Activated effector memory CD4-positive, alpha-beta T cell treated with anti-CD3 and anti-CD28 coated beads, Interleukin-2, amount 50 U/mL, for 16 hours (primary cell): ENCODE measurements at regions not wholly inside any gene's neighbourhood (a gene's known extent, or its start where the extent isn't known, plus 50 kb on each side); places are given as distances from the start of the nearest gene placed in this dataset.
A peak's percentile ranks its signal among the peaks of the same experiment; 100 is the strongest.
"Not testable (repeated sequence)": the region's sequence is repeated elsewhere in the genome, so short reads cannot be mapped to it uniquely, and the experiment has no call there.

Experiments
- DNase-seq: peaks from one replicate; pipeline ENCODE4 v3.0.0-alpha.2; 2020

DNA sequence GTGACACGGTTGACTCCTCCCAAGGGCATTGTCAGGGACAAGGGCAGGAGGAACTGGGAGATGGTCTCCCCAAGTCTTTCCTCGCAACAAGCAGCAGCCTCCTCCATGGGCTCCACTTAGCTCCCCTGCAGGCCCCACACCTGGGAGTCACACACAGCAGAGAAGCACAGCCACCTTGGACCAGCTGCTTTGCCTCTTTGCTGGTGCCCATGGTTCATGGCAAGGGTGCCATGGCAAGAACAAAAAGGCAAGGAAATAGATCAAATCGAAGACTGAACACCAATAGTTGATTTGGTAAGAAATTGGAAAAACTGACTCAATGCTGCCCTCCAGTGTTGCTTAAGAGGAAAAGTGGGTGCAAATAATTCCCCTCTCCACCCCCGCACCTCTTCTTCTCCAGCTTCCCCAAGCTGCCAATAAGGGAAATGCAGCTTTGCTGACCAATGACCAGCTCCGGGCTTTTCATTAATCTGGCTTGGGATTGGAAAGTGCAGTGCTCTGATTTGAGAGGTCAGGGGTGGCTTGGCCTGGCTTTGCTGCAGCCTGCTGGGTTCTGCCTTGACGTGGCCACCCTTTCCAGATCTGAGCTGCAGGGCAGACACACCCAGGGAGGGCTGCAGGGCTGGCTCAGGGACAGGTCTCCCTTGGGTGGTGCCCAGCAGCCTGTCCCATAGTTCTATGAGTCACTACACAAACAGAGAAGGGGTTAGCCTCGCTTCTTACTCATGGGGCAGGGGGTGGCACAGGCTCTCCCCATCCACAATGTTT, 162.0 kb downstream of the KLF13 start:
- peak; percentile 67 for DNase-seq

DNA sequence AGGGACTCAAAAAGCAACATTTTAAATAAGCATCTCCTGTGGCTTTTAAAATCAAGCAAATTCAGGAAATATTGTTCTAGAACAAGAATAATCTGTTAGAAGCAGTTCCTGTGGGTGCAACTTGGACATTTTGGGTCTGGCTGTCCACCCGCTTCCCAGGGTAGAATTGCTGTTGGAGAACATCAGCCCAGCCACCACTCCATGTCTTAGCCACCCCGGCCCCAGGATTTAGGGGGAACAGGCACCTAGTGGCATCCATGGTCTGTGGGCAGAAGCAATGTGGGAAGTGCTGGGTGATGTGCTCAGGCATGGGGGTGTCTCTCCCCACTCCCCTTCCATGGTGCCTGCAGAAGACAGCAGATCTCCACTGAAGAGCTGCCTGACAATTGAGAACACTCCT, 162.6 kb downstream of the KLF13 start:
- no peak for DNase-seq

DNA sequence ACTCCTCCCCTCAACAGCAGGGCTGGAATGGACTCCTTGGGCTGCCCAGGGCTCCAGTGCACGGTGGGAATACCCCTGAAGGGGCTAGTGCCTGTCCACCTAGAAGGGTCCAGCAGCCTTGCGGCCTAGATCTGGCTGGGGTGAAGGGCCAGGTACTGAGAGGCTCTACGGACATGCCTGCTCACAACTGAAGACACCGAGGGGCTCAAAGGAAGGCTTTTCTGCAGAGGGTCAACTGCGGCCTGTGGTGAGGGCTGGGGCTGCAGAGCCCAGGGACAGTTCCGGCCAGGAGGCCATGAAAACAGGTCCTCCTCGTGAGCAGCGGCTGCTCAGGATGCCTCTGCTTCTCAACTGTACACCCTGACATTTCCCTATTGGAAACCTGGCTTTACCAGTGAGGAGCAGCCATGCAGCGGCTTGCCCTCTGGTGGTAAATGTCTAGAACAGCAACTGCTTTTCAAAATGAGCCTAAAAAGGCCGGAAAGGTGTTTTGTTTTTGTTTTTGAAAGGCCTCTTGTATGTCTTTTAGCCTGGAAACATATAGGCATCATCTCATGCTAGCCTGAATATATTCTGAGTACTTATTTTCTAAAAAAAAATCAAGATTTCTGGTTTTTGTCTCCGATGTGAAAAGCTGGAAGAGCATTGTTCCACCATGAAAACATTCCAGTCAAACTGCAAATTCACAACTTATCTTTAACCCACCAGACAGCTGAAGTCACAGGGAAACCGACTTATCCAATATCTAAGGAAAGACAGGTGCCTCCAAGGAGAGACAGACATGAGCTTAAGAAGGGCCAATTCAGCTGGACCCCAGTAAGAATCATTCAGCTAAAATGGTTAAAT, 163.4 kb downstream of the KLF13 start:
- DNase-seq: peak; percentile 74

DNA sequence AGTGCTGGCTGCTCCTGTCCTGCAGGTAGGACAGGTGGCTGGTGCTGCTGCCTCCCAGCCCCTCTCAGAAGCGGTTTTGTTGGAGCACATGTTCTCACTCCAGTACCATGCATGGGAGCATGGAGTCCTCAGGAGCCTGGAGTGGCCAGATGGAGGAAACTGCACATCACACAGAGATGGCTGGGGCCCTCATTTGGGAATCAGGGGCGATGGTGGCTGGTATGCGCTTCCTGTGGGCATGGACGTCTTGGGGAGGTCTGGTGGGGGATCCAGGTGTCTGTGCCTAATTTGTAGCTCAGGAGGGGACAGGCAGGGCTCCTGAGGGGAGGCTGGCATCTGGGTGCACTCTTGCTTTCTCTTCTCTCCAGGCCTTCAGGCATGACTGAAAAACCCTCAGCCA, 168.2 kb downstream of the KLF13 start:
- DNase-seq: no peak

DNA sequence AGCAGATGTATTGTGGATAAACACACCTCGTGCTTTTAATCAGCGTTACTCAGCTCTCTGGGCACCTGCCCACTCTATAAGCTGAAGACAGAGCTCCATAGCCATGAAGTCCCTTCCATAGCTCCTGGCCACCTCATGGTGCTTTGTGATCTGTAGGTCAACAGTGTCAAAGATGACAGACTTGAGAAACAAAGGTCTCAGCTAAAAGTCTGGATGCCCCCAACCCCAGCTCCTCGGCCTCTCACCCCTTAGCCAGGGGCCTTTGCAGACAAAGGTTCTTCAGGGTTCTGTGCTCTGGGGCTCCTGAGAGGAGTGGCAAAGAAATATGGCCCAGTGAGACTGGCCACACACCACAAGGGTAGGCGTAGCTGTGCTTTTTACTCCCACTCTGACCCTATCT, 168.6 kb downstream of the KLF13 start:
- DNase-seq: no peak

DNA sequence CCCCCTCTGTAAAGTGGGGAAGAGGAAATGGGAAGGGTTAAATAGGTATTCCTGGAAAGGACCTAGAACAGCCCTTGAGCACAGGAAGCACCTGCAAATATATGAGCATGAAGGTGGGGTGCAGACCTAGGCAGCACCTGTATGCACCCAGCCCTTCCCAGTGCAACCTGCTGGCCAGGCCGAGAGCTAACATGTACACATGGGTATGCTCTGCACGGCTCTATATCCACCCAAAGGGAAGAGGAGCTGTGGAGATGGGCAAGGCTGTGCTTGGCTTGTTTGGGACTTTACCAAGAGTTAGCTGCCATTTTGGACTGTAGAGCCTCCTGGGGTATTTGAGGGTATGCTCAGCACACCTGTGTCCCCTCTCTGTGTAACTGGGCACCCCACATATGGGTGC, 171.2 kb downstream of the KLF13 start:
- no peak for DNase-seq

DNA sequence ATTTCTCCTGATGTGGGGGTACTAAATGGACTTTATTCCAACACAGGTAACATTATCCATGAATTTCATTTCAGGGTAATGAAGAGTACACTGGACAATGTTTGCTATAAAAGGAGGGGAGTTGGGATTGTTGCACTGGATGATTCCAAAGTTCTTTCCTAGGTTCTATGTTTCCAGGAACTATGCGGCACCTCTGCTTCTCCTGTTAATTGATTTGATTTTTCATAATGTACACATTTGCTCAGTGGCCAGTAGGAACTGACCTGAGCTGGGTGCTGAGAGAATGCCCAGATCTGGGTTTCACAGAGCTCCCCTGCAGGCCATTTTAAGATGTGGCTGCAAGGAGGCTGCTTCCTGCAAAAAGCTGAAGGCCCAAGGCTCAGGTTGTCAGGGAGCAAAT, 171.7 kb downstream of the KLF13 start:
- no peak for DNase-seq

DNA sequence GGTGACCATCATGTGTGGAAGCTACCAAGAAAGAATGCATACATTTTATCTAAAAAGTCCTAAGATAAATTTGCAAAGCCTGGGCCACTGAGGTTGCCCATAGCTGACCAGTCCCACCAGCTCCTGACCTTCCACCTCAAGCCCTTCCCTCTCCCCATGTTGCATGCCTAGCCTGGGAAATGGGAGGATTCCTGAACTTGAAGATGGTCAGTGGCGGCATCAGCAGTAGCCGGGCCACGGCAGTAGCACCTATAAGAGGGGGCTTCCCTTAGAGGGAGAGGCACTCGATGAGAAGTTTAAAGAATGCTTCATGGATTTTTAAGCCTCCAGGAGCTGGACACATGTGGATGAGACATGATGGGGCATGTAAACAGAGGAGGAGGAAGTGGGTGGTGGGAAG, 172.1 kb downstream of the KLF13 start:
- no peak for DNase-seq

DNA sequence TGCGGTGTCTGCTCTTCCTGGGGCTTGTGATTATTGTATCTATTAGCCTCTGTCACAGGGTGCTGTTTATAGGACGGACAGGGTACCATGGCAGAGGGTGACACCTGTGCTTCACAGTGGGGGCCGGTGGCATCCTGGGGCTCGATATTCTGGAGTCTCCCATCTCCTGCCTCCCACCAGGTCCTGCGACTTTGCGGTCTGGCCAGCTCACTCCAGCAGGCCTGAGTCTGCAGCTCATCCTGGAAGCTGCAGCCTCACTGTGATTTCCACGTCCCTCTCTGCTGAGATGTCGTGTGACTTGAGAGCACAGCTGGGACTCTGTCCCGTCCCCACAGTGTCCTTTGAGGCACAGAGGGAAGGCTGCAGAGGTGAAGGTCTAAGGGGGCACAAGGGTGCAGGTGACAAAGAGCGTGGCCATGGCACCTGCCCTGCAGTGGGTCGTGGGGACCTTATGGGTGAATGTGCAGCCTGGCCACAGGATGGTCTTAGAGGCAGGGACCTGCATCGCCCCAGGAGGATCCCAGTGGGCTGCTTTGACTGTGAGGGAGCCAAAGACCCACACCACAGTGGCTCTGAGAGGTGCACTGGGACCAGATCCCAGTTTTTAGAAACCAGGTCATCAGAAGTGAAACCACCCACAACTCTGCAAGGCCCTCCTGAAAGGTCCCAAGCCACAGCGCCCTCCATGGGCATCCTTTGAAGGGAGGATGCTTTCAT, 172.8 kb downstream of the KLF13 start:
- no peak for DNase-seq

DNA sequence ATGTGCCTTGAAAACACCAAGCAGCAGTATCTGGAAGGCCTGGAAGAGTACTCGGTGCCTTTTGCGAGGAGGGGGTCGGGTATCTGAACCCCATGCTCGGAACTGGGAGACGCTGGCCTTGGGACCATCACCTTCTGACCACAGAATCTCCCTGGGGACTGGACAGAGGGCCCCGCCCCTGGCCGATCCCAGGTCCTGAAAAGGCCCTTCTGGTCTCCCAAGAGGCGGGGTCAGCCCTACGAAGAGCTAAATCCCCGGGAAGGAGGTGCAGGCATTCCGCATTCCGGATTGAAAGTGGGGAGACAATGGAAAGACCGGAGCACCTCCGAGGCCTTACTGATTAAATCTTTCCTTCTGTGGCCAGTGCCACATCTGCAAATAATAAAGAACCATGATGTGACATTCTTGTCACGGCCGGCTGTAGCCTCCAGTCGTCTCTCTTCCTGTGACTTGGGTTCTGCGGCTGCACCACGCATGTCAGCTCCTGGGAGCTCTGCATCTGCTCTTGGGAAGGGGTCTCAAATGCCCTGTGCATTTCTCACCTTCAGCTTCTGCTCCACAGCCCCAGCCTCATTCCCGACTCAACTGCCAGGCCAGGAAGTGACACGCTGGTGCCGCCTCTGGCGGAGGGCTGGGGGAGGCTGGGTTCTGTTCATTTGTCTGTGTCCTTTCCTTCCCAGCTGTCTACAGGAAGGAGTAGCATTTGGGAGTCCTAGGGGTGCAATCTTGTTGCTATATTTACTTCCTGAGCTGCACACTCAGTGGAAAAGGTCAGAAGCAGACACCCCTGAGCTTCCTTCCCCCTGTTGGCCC, 173.5 kb downstream of the KLF13 start:
- no peak for DNase-seq

DNA sequence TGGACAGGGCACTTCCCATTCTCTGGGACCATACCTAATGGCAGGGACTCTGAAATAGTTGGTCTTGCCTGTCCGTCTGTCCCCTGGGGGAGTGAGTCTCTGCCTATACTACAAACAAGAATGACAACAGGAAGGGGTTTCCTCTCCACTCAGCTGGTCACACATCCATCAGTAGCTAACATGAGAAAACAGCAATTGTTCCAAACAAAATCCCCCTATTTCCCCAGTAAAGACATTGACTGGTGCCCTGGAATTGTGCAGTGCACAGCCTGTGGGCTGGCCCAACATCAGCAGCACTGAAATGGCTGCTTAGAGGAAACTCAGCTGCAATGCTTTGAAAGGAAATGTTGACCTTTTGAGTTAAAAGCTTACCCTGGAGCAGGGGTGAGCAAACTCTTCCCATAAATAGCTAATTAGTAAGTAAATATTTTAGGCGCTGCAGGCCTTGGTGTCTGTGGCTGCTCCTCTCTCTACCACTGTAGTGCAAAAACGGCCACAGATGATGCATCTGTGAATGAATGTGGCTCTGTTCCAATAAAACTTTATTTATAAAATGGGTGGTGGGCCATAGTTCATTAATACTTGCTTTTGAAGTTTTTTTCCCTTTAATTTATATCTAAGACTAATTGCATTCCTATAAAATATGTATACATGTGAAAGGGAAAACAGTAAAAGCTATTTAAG, 174.3 kb downstream of the KLF13 start:
- DNase-seq: no peak

DNA sequence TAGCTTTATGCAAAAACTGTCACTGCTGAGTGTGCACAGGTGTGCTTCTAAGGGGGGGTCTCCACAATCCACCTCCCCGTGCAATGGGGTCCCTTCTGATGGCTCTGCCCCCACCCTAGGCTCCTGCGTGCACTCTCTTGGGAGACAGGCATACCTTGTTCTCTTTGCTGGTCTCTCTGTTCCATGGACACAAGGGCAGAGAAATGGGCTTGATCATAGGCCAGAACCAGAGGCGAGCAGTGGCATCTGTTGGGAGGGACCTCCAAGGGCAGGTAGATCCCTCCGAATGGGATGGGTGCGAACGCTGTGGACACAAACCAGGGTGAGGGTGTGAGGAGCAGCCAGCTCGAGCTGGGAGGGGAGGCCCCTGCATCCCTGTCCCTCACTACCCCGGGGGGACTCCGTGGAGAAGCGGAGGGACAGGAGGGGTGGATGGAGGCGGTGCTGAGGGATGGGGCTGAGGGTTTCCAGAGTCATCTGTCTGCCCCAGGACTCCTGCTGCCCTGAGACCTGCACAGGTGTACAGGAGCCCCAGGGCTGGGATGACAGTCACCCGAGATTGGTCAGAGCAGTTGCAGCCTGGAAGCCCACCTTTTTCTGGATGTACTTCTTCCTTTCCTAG, 175.0 kb downstream of the KLF13 start:
- no peak for DNase-seq

DNA sequence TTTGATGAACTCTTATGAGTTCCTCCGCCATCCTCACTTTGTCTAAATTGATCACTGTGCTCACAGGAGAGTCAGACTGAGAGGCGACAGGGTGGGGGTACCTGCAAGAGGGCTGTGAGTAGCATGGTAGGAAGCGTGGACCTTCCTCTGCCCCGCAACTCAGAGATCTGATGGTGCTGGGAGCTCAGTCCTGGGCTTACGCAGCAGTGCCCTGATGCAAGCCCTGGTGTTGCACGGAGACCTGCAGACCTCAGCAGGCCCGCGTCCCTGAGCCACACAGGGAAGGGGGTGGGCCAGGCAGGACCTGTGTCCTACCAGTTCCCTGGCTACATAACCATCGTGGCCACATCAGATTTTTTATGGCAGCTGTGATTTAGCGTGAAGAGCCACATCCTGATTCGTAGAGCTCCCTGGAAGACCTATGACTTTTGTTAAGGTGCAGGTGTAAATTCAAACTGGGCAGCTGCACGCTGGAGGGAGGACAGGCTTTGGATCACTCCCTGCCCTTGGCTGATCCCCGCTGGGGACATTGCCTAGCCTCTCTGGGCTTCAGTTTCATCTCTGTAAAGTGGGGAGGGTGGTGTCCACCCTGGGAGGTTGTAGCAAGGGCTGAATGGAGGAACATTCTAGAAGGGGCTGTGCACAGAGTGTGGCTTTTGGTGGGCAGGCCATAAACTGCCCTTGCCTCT, 176.1 kb downstream of the KLF13 start:
- DNase-seq: no peak

DNA sequence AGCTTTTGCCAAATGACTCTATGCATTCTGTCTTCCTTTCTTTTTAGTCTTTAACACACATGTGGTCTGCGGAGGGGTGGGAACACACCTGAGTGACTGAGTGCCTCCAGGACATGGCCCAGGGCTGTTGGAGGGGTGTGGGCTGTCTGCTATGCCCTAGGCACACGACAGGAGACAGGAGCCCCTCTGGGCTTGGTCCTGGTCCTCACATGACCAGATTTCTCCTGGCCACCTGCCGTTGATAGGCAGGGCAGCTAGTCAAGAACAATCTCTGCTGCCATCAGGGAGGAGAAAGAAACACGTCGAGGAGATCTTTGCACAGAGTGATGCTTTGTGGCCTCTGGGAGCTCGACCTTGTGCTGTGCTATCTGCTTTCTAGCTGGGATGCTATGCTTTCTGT, 176.6 kb downstream of the KLF13 start:
- DNase-seq: no peak

DNA sequence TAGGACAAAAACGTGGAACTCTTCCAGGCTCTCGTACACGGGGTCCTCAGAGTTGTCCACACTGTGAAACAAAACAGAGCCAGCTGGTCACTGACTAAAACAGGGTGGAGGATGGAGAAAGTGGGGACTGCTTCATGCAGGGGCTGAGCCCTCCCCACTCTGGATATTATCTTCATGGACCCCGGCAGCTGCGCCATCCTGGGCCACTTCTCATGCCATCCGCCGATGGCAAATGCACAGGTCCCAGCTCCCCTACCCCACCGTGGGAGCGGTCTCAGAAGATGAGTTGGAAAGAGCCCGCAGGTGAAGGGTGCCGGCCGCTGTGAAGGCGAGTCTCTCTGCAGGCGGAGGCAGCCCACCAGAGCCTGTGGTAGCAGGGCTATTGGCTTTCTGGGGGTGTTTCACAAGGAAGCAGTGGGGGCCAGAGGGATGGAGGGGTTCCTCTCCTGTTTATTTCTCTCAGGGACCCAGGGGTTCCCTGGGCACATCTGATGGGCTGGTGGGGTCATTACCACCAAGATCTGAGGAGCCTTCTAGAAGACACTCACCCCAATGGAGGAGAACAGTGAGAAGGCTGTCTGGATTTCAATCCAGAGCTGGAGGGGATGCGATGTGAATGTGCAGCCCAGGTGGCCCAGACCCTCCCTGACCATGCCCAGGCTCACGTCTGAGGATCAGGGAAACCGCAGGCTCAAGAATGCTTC, 177.3 kb downstream of the KLF13 start:
- no peak for DNase-seq

DNA sequence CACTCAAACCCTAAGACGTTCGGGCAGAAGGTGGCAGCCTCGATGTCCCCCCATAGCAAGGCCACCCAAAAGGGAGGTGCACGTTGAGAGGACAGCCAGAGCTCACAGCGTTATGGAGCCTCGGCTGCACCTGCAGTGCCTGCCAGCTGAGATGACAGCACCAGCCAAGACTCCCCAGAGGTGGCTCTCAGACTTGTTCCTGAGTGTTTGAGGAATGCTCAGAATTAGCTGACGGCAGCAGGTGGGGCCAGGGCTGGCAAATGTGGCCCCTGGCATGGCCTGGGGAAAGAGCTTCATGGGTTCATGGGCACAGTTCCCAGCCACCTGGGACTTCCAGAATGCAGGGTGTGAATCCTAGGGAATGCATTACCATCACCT, 177.8 kb downstream of the KLF13 start:
- DNase-seq: no peak

DNA sequence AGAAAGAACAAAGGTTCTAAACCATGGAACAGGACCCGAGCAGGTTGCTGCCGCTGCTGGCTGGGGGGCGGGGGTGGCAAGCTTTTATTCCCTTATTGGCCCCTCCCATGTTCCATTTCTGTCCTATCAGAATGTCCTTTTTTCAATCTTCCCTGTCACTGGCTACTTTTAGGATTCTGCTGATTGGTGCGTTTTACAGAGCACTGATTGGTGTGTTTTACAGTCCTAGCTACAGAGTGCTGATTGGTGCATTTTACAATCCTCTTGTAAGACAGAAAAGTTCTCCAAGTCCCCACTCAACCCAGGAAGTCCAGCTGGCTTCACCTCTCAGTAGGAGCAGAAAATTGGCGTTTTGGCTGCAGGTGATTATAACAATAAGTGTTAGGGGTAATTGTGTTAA, 180.9 kb downstream of the KLF13 start:
- DNase-seq: not testable (repeated sequence)

DNA sequence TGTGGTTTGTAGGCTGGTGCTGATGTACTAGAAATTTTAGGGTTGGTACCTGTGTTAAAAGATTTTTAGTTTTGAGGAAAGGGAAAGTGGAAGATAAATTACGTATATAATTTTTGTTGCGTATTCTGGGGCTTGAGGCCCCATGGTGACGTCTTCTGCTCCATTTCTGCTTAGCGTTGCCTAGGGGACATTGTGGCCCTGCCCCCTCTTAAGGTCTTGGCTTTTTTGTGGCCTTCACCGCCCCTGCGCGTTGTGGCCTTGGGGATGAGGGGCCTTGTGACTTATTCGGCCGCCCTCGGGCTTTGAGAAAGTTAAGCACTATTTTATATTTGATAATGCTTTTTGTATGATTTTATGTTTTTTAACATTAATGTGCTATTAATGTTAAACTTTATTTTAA, 182.0 kb downstream of the KLF13 start:
- no peak for DNase-seq

DNA sequence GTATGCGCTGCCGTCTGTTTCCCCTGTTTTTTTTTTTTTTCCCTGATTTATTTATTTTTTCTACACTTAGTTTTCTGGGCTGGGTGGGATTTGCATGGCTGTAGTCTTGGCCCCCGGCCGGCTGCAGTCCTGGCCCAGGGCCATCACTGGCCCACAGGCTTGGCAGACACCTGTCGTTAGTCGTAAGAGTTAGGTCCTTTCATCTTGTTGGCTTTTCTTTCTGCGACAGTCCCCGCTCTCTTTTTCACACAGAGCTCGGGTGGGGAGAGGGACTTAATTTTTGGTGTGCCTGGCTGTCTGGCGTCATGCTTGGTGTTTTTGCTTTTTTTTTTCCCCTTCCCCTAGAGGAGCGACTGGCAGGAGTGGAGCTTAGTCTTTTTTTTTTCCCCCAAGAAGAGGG, 183.4 kb downstream of the KLF13 start:
- DNase-seq: no peak

DNA sequence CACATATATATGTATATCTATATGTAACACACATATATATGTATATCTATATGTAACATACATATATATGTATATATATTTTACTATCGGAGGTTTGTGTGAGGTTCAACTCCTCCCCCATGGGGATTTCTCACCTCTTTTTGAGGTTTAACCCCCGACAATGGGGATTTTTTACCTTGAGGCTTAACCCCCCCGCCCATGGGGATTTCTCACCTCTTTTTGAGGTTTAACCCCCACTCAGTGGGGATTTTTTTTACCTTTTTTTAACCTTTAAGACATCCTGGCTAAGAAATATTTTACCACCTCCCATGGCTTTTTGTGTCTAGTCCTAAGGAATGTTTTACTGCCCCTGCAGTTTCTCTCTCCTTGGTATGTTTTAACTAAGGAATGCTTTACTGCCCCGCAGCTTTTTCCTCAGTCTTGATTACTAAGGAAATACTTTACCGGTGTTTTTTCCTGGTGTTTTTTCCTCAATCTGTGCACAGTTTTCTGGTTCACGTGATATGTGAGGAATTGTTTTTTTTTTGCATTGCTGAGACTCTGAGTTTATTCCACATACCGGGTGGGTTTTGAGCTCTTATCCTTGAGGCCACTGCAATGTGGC, 185.2 kb downstream of the KLF13 start:
- peak; percentile 78 for DNase-seq
